ENCODE measurements at regions not wholly inside any gene's neighbourhood (a gene's known extent, or its start where the extent isn't known, plus 50 kb on each side); places are given as distances from the start of the nearest gene placed in this dataset.
"Not testable (repeated sequence)": the region's sequence is repeated elsewhere in the genome, so short reads cannot be mapped to it uniquely, and the experiment has no call there.

DNA sequence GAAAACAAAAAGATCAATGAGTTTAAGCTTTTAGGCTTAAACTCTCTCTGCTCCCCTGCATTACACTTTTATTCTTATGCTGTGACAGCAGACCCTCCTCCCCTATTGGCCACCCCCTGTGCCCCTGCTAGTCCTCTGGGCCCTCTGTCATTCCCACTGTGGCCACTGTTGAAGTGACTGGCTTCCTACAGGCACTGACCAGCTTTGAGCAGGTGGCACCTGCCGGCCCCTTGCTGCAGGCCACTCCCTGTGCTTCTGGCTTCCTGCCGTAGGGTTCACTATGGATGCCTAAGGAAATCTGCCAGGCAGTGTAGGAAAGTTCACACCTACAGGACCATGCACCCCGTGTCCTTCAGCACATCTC is 156.5 kb upstream of the L3MBTL4 start:
- no peak for DNase-seq (ENCODE audit: low spot score)

DNA sequence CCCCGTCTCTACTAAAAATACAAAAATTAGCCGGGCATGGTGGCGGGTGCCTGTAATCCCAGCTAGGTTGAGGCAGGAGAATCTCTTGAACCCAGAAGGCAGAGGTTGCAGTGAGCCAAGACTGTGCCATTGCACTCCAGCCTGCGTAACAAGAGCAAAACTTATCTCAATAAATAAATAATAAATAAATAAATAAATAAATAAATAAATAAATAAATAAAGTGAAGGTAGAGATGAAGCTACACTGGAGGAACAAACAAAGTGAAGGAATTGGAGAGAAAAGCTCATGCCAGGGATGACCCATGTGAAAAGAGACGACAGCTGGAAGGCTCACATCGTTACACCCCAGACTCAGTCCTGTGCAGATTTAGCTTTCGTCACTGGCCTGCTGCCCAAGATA is 157.3 kb upstream of the ARHGAP28 start:
- DNase-seq (ENCODE audit: low spot score), result not testable (repeated sequence)

DNA sequence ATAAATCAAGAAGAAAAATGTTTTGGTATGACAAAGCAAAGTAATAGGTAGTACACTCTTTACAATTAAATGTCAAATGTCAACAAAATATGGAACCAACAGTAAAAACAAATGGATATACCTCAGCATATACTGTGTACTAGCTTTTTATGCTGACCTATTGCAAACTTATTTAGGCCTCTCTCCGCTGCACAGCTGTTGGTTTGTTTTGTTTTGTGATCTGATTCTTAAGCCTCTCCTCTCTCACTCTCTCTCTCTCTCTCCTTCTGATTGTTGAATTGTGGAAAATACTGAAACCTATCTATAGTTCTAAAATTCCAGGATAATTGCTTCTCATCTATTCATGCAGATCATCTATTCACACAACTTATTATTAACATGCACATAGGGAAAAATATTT is 154.9 kb upstream of the ARHGAP28 start:
- DNase-seq (ENCODE audit: low spot score), result no peak

DNA sequence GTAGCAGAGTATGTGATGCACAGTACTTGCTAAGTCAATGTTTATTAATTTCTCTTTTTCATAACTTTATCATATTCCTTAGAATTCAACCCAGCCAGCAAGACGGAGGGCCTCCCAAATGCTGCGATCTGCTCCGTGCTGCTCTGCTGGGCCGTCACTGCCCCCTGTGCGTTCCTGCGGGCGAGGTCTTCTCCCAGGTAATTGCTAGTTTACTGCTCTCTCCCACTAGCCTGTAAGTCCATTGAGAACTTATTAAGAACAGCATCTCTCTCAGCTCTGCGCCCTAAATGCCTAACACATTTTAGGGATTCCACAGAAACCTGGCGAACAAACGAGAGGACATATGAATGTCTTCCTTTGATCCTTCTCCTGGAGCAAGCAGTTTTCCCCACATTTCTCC is 153.6 kb upstream of the ARHGAP28 start:
- no peak for DNase-seq (ENCODE audit: low spot score)

DNA sequence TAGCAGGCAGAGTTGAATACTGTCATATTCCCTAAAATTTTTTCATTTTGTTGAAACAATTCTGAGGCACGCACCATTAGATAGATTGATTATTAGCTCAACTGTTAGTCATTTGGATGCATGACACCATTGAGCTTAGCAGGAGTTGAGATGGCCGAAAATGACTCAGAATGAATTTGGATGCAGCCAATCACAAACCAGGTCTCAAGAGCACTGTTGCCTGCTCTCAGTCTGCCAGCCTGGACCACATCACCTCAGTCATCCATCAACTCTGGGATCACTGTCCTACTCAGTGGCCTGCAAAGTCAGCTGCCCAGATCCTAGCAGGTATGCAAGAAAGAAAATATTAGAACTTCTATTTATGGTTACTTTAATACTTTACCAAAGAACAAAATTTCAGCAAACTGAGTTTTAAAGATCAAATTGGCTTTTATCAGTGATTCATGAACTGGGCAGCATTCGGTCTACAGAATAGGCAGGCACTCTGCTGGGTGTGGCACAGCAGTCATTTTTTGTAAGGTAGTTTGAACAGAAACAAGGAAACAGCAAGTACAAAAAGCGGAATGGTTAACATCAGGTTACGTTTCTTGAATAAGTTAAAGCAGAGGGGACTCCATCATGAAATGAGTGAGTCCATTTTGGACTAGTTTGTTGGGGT is 152.7 kb upstream of the ARHGAP28 start:
- DNase-seq (ENCODE audit: low spot score), result no peak

DNA sequence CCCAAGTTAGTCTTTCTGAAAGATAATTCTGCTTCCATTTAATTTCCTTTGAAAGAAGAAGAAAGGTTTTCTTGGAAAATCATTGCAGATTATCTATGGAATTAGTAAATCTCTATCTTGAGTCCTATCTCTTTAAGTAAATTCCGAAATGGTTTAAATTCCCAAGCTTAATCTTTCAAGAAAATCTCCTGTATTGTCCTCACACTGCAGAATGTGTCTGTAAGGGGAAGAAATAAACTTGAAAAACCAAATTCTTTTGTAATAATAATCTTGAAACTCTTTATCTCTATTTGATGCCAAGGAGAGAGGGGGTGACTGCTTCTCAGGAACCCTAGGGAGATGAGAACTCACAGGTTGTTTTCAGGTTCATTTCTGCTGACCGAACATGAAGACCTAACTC is 150.8 kb upstream of the ARHGAP28 start:
- DNase-seq (ENCODE audit: low spot score), result no peak

DNA sequence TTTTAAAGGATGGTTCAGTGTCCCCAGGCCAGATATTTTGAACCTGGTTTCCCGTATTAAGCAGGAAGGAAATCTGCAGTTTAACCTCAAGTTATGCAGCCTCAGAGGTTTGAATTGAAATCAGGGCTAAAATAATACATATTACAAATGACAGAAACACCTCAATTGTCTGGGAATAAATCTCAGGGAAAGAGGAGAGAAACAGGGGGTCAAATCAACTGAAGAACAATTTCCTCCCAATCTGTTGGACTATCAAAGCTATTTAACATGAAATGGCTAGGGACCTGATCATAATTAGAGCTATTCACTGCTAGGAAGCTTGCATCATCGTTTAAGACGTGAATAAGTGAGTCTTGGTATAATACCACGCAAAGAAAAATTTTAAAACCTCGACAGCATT is 150.0 kb upstream of the ARHGAP28 start:
- no peak for DNase-seq (ENCODE audit: low spot score)

DNA sequence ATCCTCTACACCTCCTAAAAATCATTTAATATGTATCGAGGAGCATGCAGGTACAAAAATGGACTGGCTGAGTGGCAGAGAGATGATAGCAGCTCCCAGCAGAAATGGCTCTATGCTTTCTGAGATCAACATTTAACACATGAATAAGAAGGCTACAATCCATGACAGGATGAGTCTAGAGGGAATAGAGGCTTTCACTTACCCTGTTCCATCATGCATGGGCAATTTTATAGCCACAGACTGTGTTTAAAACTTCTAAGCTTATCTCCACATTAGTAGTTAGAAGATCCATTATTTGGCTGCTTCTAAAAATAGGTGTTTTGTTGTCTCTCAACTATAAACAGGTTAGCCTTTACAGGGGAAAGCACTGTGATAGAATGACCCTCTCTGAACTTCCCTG is 149.1 kb upstream of the ARHGAP28 start:
- no peak for DNase-seq (ENCODE audit: low spot score)

DNA sequence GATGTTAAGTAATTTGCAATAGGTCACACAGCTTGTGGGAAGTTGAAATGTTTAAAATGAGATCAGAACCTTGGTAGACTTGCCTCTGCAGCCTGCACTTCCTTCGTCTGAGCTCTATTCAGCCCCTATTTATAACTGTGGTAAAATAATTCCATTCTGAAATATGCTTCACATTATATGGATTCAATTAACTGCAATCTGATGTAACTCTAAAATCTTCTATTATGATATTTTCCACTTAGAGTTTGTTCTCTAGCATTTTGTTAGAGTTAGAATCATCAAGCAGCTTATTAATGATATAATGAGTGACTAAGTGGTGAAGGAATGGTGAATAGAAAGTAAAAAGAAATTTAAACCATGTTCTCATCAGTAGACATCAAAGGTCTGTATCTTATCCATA is 139.6 kb upstream of the ARHGAP28 start:
- no peak for DNase-seq (ENCODE audit: low spot score)

DNA sequence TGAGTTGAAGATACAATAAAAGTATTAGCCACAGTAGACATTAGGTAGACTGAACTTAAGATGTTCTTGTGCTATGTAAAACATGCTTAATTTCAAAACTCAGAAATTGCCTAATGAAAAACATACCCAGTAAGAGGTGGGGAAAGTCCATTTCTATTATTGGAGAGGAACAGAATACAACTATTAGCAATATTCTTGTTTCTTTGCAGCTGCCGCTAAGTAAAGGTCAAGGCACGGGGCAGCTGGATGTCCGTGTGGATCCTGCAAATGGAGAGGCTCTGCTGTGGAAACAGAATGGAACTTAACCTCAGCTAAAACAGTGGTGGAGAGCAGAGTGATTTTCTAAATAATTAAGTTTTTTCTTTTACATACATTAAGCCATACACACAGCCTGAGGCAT is 139.2 kb upstream of the ARHGAP28 start:
- DNase-seq (ENCODE audit: low spot score), result no peak

DNA sequence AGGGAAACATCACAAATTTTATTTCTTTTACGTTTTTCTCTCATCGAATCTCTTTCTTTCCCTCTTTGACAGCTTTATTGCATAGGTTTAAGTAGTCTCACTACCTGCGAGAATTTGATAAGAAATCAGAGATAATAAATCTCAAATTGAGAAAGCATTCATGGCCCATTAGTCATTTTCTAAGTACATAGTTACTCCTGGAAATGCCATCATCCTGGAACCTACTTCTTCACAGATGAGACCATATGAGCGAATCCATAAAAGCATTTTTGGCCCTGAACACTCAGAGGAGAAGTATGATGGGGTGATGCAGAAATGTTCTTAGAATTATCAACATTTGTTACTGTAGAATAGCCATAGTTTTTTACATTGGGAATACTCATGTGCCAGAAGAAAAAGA is 138.0 kb upstream of the ARHGAP28 start:
- DNase-seq (ENCODE audit: low spot score), result no peak

DNA sequence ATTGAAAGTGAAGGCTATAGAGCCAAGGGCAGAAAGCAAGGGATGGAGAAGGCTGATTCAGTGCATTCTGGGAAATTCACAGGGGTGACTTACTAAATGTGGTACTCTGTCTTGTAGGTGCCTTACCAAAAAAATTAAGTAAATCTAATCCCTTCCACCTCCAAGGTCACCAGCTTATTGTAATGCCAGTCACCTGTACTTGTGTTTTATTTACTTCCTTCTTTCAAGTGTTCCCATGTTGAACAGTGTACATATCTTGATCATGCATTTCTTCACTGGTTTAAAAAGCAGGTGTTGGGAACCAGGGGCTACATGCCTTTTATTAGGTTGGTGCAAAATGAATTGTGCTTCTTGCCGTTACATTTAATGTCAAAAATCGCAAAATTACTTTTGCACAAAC is 137.0 kb upstream of the ARHGAP28 start:
- no peak for DNase-seq (ENCODE audit: low spot score)

DNA sequence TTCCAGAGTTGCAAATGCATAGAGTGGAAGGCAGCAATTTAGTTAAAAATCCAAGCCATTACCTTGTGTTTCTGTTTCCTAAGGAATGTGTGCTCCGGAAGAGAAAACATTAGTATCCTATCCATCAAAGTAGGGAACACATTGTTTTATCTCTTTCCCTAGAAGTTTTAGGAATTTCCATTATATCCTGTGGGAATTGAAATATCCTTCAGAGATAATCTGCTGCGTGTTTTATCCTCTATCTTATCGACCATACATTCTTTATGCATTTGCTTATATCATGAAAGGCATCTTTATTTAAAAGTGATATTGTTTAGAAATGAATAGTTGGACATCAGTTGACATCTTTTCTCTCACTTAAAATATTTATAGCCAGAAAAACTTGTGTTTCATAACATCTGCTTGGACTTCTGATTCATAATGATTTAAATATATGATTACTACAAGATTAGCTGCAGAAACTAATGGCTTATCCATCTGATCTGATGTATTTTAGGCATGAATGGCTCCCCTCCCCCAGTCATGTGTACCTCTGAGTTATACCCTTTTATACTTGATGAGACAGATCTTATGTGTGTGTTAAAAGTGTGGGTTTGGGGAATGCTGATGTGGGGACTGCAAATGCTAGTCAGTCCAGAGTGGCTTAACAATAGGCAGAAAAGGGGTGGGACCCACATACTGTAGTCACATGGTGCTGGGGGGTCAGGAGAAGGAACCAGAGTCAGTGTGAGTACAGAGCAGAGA is 136.2 kb upstream of the ARHGAP28 start:
- DNase-seq (ENCODE audit: low spot score), result no peak

DNA sequence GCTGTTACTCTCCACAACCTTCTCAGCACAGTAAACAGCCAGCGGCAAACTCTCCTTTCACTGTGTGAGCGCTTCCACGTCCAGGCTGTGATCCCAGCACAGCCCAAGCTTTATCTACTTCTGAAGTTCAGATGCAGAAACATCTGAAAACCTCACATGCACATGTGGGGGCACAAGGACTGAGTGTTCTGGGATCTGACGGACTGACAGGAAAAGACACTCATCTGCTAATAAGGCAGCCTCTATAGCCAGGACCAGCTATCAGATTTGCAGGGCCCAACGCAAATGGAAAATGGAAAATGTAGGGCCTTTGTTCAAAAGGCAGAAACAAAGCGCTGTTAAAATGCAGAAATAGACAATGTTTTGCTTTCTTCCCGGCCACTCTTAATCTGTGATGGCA is 133.8 kb upstream of the ARHGAP28 start:
- no peak for DNase-seq (ENCODE audit: low spot score)

DNA sequence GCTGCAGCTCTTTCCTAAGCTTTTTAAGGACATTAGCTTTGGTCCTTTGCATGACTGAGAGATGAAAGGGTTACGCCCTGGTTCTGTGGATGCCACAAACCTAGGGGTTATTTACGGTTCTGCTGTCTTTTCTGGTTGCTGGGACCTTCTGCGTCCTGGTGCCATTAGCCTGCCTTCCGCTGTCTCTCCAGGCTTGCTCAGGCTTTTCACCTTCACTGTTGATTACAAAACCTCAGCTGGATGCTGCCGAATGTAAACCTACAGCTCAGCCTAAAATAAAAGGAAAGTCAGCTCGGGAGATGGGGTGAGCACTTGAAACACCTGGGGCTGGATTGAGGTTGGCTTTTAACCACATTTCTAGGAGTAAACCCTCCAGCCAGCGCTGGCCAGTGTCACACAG is 130.9 kb upstream of the ARHGAP28 start:
- no peak for DNase-seq (ENCODE audit: low spot score)

DNA sequence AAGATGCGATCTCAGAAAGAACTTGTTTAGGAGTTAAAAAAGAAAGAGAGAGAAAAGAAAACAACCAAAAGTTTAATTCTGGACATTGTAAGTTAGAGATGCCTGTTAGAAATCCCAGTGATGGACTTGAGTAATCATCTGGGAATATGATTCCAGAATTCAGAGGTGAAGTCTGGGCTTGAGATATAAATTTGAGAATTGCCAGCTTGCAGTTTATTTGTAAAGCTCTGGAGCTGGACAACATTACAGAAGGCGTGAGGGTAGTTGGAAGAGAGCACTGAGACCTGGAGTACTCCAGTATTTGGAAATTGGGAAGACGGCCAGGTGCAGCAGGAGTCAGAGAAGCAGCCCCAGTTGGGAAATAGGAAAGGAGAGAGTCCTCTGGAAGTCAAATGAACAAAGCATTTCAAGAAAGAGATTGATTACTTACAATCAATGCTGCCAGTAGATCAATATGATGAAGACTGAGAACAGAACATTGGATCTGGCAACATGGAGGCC is 128.8 kb upstream of the ARHGAP28 start:
- no peak for DNase-seq (ENCODE audit: low spot score)

DNA sequence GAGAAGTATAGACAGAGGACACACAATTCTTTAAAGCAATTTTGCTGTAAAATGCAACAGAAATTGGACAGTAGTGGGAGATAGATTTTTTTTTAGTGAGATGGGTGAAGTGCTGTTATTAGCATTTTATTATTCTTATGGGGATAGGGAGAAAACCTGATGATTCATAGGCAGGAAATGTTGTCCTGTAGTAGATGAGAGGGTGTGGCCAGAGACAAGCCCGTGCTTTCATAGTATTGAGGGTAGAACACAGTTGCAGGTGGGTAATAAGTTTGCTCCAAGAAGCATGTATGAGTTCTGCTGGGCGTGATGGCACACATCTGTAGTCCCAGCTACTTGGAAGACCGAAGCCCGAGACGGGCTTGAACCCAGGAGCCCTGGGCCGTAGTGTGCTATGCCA is 128.3 kb upstream of the ARHGAP28 start:
- DNase-seq (ENCODE audit: low spot score), result no peak

DNA sequence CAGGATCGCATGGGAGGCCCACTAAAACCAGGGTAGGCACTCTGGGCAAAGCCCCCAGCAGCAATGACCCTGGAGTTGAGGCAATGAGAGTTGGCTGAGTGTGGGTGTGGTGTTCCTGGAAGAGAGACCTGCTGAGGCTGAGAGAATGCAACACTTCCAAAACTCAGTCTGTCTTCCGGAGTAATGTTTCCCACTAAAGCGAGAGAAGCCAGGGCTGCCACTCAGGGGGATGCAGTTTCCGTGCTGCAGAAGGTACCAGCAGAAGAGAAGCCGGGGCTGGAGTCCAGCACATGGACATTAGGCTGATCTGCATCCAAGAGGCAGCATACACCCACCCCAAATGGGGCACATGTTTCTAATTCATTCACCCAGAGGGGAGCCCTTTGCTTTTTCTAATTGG is 127.2 kb upstream of the ARHGAP28 start:
- no peak for DNase-seq (ENCODE audit: low spot score)

DNA sequence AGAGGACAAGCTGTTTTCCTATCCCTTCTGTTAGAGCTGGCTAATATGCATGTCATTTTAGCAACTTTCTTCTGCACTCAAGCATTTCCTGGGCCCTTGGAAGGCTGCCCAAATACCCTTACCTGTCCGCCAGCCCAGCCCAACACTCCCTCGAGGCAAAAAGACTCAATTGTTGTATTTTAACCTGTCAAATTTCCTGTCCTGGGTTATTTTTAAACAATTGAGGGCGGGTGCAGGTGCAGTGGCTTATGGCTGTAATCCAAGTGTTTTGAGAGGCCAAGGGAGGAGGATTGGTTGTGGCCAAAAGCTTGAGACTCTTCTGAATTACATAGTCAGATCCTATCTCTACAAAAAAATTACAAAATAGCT is 125.0 kb upstream of the ARHGAP28 start:
- DNase-seq (ENCODE audit: low spot score), result no peak

DNA sequence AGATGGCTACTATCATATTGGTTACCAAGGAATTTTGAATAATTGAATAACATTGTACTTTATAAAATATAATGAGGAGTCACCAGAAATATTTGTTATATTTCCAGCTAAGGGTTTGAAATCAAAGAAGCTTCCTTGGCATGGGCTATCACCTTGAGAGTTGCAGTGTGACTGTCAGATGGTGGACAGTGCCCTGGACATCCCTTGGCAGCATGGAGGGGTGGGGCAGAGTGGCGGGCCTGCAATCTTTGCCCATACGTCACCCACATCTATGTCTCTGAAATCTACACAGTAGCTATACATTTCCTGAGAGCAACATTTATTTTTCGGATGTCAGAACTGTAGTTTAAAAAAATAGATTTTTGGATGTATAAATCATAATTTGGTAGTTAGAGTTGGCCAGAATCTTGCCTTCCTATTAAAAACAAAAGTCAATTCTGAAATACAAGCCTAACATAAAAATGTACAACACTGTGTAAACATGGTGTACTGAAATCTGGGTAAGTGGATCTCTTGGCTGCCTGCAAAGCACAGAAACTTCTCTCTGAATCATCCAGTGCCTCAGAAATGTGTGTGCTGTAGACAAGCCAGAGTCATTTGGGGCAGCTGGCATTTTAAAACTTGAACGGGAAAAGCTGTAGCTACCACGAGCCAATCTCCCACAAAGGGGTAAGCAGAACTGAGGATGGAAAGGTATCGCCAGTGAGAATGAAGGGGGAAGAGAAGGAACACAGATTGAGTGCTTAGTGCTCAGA is 124.2 kb upstream of the ARHGAP28 start:
- no peak for DNase-seq (ENCODE audit: low spot score)

DNA sequence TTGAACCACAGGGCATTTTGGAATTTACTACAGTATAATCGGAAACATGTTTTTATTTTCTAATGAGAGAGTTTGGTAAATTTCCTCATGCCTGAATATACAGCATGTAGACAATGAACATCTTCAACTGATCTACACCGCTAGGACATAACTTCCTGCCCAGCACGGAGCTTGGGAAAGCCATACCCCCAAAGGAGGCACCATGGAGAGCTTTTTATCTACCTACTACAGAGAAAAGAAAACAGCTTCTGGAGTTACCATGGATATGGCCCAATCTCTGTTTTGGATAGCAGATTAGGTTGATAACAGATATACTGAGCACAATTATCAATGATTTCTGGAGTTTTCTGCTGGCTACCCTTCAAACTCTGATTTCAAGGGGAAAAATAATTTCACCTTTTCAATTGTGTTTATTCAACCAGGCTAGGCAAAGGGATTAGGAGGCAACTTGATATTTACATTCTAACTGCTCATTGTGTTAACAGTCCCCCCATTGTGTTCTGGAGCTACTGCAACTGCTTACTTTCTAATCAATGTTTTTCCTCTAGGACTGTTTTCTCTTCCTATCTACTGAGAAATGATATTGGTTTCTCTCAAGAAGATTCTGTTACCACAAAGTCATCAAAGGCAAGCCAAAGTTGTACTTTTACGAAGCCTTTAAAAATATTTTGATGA is 123.0 kb upstream of the ARHGAP28 start:
- DNase-seq (ENCODE audit: low spot score), result no peak

DNA sequence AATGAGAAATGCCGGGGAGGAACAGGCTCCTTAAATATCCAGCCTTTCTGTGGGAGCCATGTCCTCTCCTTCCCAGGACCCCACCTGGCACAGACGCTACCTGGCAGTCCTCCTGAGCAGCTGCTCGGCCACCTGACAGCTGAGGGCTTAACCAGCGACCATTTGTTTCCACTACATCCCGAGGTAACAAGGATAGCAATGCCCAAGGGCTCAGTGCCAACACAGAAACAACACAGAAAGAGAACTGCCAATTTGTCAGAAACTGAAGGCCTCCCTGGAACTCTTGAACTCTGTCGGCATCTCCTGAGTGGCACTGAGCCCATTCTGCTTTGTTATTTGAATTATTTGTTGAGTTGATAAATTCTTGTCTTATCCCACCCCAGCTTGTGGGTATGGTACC is 122.2 kb upstream of the ARHGAP28 start:
- no peak for DNase-seq (ENCODE audit: low spot score)
